ENCODE measurements at regions not wholly inside any gene's neighbourhood (a gene's known extent, or its start where the extent isn't known, plus 50 kb on each side); places are given as distances from the start of the nearest gene placed in this dataset.

- H4K20me1 ChIP-seq (ENCODE audit: insufficient read depth, low read depth, low read length): no peaks in the 10 kb centered on the region
- no peak overlapping the region for H3K9ac ChIP-seq (ENCODE audit: low read length)
- H2AFZ ChIP-seq (ENCODE audit: low read length): no peak overlapping the region
- DNase-seq: no peak
- H3K36me3 ChIP-seq (ENCODE audit: insufficient read depth, low read length): no peaks in the 10 kb centered on the region
- H3K4me3 ChIP-seq (ENCODE audit: low read length): no peak overlapping the region
- peaks cover 7% of the 10 kb centered on the region for H3K4me1 ChIP-seq (ENCODE audit: low read length)
- H3K79me2 ChIP-seq (ENCODE audit: low read length): no peaks in the 10 kb centered on the region
- H3K9me3 ChIP-seq (ENCODE audit: low read length): no peaks in the 10 kb centered on the region
- H3K27ac ChIP-seq (ENCODE audit: low read length): no peak overlapping the region
- no peaks in the 10 kb centered on the region for H3K9me2 ChIP-seq (replicated peaks; ENCODE audit: insufficient read depth, low read length)
- 0 out of 2 replicates have a peak, but pooled peaks cover 5% of the 10 kb centered on the region for H3K27me3 ChIP-seq (ENCODE audit: low read length)
- no peak overlapping the region for H3K4me2 ChIP-seq (ENCODE audit: low read depth, low read length, poor library complexity, severe bottlenecking)
These were observed 152.0 kb downstream of the ANKRD60 start for GRCh38 chr20:58076405-58076804.

DNA sequence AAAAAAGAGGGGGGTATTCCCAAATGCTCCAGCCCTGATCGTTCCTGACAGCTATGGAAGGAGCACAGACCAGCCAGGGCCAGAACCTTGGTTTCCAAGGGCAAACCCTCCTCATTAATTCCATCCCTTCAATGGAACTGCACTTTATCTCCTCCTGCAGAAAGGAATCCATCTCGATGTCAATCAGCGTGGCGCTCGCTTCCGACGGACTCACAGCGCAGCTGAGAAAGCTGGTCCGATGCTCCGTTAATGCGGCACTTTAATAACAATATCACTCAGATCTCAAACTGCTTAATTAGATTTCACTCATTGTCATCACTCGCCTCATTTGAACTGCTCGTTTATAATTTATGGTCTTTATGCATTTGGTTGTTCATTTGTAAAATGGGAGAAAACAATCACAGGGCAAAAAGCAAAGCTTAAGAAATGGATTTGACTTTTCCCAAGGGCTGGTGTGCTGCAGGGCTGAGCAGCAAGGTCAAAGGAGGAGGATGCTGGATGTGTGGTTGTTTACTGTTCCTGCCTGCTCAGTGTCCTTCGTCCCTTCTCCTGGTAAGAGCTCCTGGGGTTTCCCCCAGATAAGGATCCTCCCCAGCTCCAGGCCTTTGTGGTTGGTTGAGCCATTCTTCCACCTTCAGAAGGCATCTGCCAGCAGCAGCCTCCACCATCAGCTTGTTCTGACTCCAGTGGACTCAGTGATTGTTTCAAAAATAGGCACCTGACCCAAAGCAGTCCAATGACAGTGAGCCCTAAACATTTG, 152.7 kb downstream of the ANKRD60 start:
- no peaks in the 10 kb centered on the region for H3K79me2 ChIP-seq (ENCODE audit: low read length)
- H3K27ac ChIP-seq (ENCODE audit: low read length): no peak overlapping the region
- no peaks in the 10 kb centered on the region for H3K36me3 ChIP-seq (ENCODE audit: insufficient read depth, low read length)
- no peak overlapping the region for H3K4me3 ChIP-seq (ENCODE audit: low read length)
- no peaks in the 10 kb centered on the region for H3K9me2 ChIP-seq (replicated peaks; ENCODE audit: insufficient read depth, low read length)
- H2AFZ ChIP-seq (ENCODE audit: low read length): no peak overlapping the region
- H3K4me1 ChIP-seq (ENCODE audit: low read length): peaks cover 7% of the 10 kb centered on the region
- H3K4me2 ChIP-seq (ENCODE audit: low read depth, low read length, poor library complexity, severe bottlenecking): no peak overlapping the region
- H3K9ac ChIP-seq (ENCODE audit: low read length): no peak overlapping the region
- H3K9me3 ChIP-seq (ENCODE audit: low read length): no peaks in the 10 kb centered on the region
- no peak for DNase-seq
- 0 out of 2 replicates have a peak, but pooled peaks cover 5% of the 10 kb centered on the region for H3K27me3 ChIP-seq (ENCODE audit: low read length)
- no peaks in the 10 kb centered on the region for H4K20me1 ChIP-seq (ENCODE audit: insufficient read depth, low read depth, low read length)

- Histone ChIP-seq H3K9me2 (replicated peaks; ENCODE audit: insufficient read depth, low read length) (no peaks in the 10 kb centered on the region), H3K36me3 (ENCODE audit: insufficient read depth, low read length) (no peaks in the 10 kb centered on the region), H3K9me3 (ENCODE audit: low read length) (no peaks in the 10 kb centered on the region), H4K20me1 (ENCODE audit: insufficient read depth, low read depth, low read length) (no peaks in the 10 kb centered on the region), H3K79me2 (ENCODE audit: low read length) (no peaks in the 10 kb centered on the region), H3K9ac (ENCODE audit: low read length) (no peak overlapping the region), H3K27me3 (ENCODE audit: low read length) (no peaks in the 10 kb centered on the region), H3K4me3 (ENCODE audit: low read length) (no peak overlapping the region), H2AFZ (ENCODE audit: low read length) (no peak overlapping the region), H3K27ac (ENCODE audit: low read length) (no peak overlapping the region), H3K4me1 (ENCODE audit: low read length) (no peaks in the 10 kb centered on the region), H3K4me2 (ENCODE audit: low read depth, low read length, poor library complexity, severe bottlenecking) (no peak overlapping the region)
- no peak for DNase-seq
These were observed 154.3 kb downstream of the ANKRD60 start for GRCh38 chr20:58073945-58074856.

GRCh38 chr20:58072695-58073671, 155.5 kb downstream of the ANKRD60 start:
- Histone ChIP-seq H3K27ac (ENCODE audit: low read length) (no peak overlapping the region), H3K4me3 (ENCODE audit: low read length) (no peak overlapping the region), H3K36me3 (ENCODE audit: insufficient read depth, low read length) (no peaks in the 10 kb centered on the region), H2AFZ (ENCODE audit: low read length) (no peak overlapping the region), H3K79me2 (ENCODE audit: low read length) (no peaks in the 10 kb centered on the region), H3K9me3 (ENCODE audit: low read length) (no peaks in the 10 kb centered on the region), H3K9me2 (replicated peaks; ENCODE audit: insufficient read depth, low read length) (no peaks in the 10 kb centered on the region), H3K4me1 (ENCODE audit: low read length) (no peaks in the 10 kb centered on the region), H3K27me3 (ENCODE audit: low read length) (no peaks in the 10 kb centered on the region), H3K4me2 (ENCODE audit: low read depth, low read length, poor library complexity, severe bottlenecking) (no peak overlapping the region), H4K20me1 (ENCODE audit: insufficient read depth, low read depth, low read length) (no peaks in the 10 kb centered on the region), H3K9ac (ENCODE audit: low read length) (no peak overlapping the region)
- DNase-seq: no peak

DNA sequence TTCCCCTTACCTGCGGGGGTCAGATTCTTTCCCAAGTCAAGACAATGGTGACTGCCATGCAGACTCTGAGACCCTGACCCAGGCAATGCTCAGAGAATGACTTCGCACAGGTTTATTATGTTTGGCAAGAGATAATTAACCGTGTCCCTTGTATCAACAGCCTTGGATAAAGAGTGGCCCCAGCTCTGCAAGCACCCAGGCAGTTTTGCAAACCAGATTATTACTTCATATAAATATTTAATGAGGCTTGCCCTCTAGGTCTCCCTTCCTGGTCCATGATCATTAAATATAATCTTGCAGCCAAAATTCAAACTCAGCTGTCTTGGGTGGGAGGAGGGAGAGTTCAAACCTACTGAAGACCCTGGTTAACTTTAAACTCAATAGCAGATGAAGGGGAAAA, 156.5 kb downstream of the ANKRD60 start:
- Histone ChIP-seq H4K20me1 (ENCODE audit: insufficient read depth, low read depth, low read length) (no peaks in the 10 kb centered on the region), H3K79me2 (ENCODE audit: low read length) (no peaks in the 10 kb centered on the region), H3K27me3 (ENCODE audit: low read length) (no peaks in the 10 kb centered on the region), H3K4me3 (ENCODE audit: low read length) (no peak overlapping the region), H3K4me1 (ENCODE audit: low read length) (no peaks in the 10 kb centered on the region), H3K9me3 (ENCODE audit: low read length) (no peaks in the 10 kb centered on the region), H3K9ac (ENCODE audit: low read length) (no peak overlapping the region), H3K4me2 (ENCODE audit: low read depth, low read length, poor library complexity, severe bottlenecking) (no peak overlapping the region), H3K36me3 (ENCODE audit: insufficient read depth, low read length) (no peaks in the 10 kb centered on the region), H2AFZ (ENCODE audit: low read length) (no peak overlapping the region), H3K27ac (ENCODE audit: low read length) (no peak overlapping the region), H3K9me2 (replicated peaks; ENCODE audit: insufficient read depth, low read length) (no peaks in the 10 kb centered on the region)
- DNase-seq: no peak

GRCh38 chr20:58071298-58071697, 157.2 kb downstream of the ANKRD60 start:
- Histone ChIP-seq H3K79me2 (ENCODE audit: low read length) (no peaks in the 10 kb centered on the region), H3K9me3 (ENCODE audit: low read length) (no peaks in the 10 kb centered on the region), H3K36me3 (ENCODE audit: insufficient read depth, low read length) (no peaks in the 10 kb centered on the region), H3K4me3 (ENCODE audit: low read length) (no peak overlapping the region), H3K9ac (ENCODE audit: low read length) (no peak overlapping the region), H3K4me2 (ENCODE audit: low read depth, low read length, poor library complexity, severe bottlenecking) (no peak overlapping the region), H3K4me1 (ENCODE audit: low read length) (no peaks in the 10 kb centered on the region), H3K9me2 (replicated peaks; ENCODE audit: insufficient read depth, low read length) (no peaks in the 10 kb centered on the region), H4K20me1 (ENCODE audit: insufficient read depth, low read depth, low read length) (no peaks in the 10 kb centered on the region), H3K27me3 (ENCODE audit: low read length) (no peaks in the 10 kb centered on the region), H2AFZ (ENCODE audit: low read length) (no peak overlapping the region), H3K27ac (ENCODE audit: low read length) (no peak overlapping the region)
- DNase-seq: no peak

DNA sequence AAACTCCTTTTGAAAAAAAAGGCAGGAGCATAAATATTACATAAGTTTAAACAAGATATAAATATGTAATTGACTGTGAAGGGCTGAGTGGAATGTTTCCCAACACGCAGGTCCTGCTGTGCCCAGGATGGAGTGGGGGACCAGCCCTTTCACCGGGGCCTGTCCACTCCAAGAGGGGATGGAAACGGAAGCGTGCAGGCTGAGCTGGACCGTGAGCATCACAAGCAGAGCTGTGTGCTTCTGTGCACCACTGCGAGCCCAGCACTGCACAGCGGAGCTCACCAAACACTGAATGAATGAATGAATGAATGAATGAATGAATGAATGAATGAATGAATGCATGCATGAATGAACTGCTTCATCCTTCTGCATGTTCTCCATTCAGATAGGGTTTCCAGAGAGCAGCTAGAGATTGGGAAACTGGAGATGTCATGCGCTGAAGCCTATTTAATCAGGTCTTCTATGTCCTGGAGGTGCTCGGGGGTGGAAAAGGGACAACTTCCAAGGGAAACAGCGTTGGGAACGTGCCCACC, 157.7 kb downstream of the ANKRD60 start:
- H3K4me2 ChIP-seq (ENCODE audit: low read depth, low read length, poor library complexity, severe bottlenecking): no peak overlapping the region
- no peak overlapping the region for H3K27ac ChIP-seq (ENCODE audit: low read length)
- H3K9ac ChIP-seq (ENCODE audit: low read length): no peak overlapping the region
- H3K27me3 ChIP-seq (ENCODE audit: low read length): no peaks in the 10 kb centered on the region
- H3K36me3 ChIP-seq (ENCODE audit: insufficient read depth, low read length): no peaks in the 10 kb centered on the region
- H3K79me2 ChIP-seq (ENCODE audit: low read length): no peaks in the 10 kb centered on the region
- no peaks in the 10 kb centered on the region for H3K4me1 ChIP-seq (ENCODE audit: low read length)
- H3K9me3 ChIP-seq (ENCODE audit: low read length): no peaks in the 10 kb centered on the region
- no peak overlapping the region for H2AFZ ChIP-seq (ENCODE audit: low read length)
- no peak overlapping the region for H3K4me3 ChIP-seq (ENCODE audit: low read length)
- DNase-seq: no peak
- H4K20me1 ChIP-seq (ENCODE audit: insufficient read depth, low read depth, low read length): no peaks in the 10 kb centered on the region
- no peaks in the 10 kb centered on the region for H3K9me2 ChIP-seq (replicated peaks; ENCODE audit: insufficient read depth, low read length)

Measured in Karpas-422 (cell line).